ENCODE measurements at regions not wholly inside any gene's neighbourhood (a gene's known extent, or its start where the extent isn't known, plus 50 kb on each side); places are given as distances from the start of the nearest gene placed in this dataset.

GRCh38 chr9:129240581-129241211 lies 62.6 kb upstream of the IER5L start:
- no peak for DNase-seq (ENCODE audit: low spot score)

DNA sequence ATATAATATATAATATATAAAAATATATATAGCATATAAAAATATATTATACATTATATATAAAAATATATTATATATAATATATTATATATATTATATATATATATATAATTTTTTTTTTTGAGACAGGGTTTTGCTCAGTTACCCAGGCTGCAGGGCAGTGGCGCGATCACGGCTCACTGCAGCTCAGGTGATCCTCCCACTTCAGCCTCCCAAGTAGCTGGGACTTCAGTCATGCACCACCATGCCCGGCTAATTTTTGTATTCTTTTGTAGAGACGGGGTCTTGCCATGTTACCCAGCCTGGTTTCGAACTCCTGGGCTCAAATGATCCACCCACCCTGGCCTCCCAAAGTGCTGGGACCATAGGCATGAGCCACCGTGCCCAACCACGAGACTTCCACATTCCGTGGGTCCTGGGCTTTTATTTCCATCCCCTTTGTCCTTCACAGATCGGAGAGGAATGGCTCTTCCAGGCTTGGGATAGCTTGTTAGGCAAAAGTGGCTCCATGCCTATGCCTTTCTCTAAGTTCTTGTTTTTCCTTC lies 62.0 kb upstream of the IER5L start:
- DNase-seq (ENCODE audit: low spot score): no peak

DNA sequence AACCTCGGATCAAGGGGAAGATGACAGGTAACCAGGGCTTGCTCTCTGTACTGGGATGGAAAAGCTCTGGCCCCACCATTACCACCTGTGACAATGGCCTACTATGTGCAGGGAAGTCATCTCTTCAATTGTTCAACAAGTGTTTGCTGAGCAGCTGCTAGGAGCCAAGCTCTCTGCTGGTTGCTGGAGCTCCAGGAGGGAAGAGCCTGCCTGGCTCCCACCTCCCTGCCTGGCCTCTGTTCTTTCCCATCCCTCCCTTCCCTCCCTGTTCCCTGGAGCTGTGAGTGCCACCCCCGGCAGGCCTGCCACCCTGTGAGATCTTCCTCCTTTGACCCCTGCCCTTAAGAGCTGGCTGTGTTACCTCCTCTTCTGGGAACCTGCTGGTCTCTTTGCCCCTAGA lies 59.7 kb upstream of the IER5L start:
- no peak for DNase-seq (ENCODE audit: low spot score)

GRCh38 chr9:129237164-129237611 lies 59.1 kb upstream of the IER5L start:
- DNase-seq (ENCODE audit: low spot score): peak; percentile 60

DNA sequence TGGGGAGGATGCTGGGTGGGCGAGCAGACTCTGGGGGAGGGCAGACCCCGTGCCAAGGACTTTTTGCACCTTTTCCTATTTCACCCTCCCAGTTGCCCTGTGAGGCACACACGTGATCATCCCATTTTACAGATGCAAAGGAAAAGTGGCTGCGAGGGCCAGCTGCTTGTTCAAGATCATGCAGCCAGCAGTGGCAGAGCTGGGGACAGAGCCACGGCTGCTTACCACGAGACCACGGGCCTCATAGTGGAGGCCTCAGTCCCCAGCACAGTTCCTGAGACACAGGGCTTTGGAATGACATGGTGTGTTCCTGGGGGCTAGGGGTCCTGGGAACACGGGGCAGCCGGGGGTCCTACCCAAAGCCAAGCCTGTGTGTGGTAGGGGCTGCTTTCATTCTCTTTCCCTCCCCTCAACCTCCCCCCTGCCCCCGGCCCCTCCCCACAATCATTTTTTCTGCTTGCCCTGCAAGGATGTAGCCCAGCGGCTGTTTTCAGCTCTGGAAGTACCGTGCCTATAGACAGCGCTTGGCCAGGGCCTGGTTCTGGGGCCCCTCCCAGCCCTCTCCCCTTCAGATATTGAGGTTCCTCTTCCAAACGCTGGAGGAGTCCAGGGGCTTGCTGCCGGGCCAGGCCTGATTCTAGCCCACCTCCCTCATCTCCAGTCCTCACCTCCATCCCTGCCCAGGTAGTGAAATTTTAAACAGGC lies 58.5 kb upstream of the IER5L start:
- DNase-seq (ENCODE audit: low spot score): peak; percentile 27

GRCh38 chr9:129235931-129236331 lies 57.9 kb upstream of the IER5L start:
- peak; percentile 86 for DNase-seq (ENCODE audit: low spot score)

- no peak for DNase-seq (ENCODE audit: low spot score)
Observed at GRCh38 chr9:129235041-129235930, 57.2 kb upstream of the IER5L start.

DNA sequence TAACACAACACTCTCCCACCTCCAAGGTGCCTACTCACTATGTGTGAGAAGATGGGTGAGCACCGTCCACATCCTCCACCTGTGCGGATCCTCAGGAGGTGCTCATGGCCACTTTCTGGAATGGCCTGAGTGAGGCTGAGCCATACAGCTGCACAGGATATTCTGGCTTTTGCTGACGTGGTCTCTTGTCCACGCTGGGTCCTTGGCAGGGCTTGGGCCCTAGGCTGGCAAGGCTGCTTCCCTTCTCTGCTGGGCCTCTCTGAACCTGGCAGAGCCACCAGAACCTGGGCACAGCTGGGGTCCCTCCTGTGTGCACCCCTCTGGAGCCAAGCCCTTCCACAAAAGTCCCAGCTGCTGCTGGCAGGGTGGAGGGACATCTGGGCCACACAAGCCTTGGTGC lies 56.4 kb upstream of the IER5L start:
- DNase-seq (ENCODE audit: low spot score): no peak

GRCh38 chr9:129232839-129233591 lies 55.0 kb upstream of the IER5L start:
- no peak for DNase-seq (ENCODE audit: low spot score)

- no peak for DNase-seq (ENCODE audit: low spot score)
Observed at GRCh38 chr9:129231759-129232158, 53.7 kb upstream of the IER5L start.

- no peak for DNase-seq (ENCODE audit: low spot score)
Observed at GRCh38 chr9:129231022-129231739, 53.1 kb upstream of the IER5L start.

- DNase-seq (ENCODE audit: low spot score): no peak
Observed at GRCh38 chr9:129230302-129230701, 52.2 kb upstream of the IER5L start.
